ENCODE measurements at regions not wholly inside any gene's neighbourhood (a gene's known extent, or its start where the extent isn't known, plus 50 kb on each side); places are given as distances from the start of the nearest gene placed in this dataset.

DNA sequence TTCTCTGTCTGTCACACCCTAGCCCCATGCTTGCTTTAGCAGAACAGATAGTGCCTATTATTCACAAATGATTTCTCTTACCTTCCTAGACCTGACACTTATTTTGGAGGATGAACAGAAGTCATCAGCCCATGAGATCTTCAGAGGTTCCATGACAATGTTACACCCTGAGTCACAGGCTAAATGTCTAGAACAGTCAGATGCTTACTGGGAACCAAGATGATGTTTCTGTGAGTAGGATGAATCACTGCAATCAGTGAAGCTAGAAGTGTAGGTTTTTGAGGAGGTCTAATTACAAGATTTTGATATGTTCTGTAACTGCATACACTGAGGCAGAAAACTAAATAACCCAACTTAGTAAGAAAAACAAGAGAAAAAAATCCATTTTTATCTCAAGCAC is 123.0 kb upstream of the THUMPD2 start:
- intact Hi-C loops (cut with DNase I), result no loop called here
- TF ChIP-seq EP300 (IDR thresholded peaks at IDR 0.05), result no peak
- TF ChIP-seq, protein P1, sequence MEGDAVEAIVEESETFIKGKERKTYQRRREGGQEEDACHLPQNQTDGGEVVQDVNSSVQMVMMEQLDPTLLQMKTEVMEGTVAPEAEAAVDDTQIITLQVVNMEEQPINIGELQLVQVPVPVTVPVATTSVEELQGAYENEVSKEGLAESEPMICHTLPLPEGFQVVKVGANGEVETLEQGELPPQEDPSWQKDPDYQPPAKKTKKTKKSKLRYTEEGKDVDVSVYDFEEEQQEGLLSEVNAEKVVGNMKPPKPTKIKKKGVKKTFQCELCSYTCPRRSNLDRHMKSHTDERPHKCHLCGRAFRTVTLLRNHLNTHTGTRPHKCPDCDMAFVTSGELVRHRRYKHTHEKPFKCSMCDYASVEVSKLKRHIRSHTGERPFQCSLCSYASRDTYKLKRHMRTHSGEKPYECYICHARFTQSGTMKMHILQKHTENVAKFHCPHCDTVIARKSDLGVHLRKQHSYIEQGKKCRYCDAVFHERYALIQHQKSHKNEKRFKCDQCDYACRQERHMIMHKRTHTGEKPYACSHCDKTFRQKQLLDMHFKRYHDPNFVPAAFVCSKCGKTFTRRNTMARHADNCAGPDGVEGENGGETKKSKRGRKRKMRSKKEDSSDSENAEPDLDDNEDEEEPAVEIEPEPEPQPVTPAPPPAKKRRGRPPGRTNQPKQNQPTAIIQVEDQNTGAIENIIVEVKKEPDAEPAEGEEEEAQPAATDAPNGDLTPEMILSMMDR (IDR thresholded peaks at IDR 0.05), result no peak
- no peak for TF ChIP-seq POLR2AphosphoS5 (IDR thresholded peaks at IDR 0.05)
- TF ChIP-seq POLR2A (IDR thresholded peaks at IDR 0.05; ENCODE audit: low read depth), result no peak
- H3K4me1 ChIP-seq, result no peaks in the 10 kb centered on the region
- no peaks in the 10 kb centered on the region for H3K9me3 ChIP-seq
- no peaks in the 10 kb centered on the region for H3K36me3 ChIP-seq
- no peak overlapping the region for H3K27ac ChIP-seq (replicated peaks in 1 of 4)
- DNase-seq (ENCODE audit: extremely low spot score), result no peak
- H3K4me3 ChIP-seq, result no peak overlapping the region
- H3K27me3 ChIP-seq, result no peaks in the 10 kb centered on the region

DNA sequence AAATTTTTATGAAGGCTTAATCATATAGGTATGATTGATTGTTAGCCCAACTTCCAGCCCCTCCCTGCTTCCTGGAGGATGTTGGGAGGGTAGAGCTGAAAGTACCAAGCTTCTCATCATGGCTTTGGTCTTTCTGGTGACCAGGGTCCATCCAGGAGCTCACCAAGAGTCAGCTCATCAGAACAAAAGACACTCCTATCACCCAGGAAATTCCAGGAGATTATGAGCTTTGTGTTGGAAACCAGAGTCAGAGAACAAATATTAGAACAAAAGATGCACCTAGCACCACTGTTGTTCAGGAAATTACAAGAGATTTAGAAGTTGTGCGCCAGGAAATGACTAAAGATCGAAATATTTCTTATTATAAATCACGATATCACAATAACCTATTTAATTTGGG is 119.9 kb upstream of the THUMPD2 start:
- Histone ChIP-seq H3K36me3 (no peaks in the 10 kb centered on the region), H3K4me3 (no peak overlapping the region), H3K9me3 (no peaks in the 10 kb centered on the region), H3K4me1 (peaks cover 0 to 5% (median under 1%) of the 10 kb centered on the region in 4 donors), H3K27ac (replicated peaks in 1 of 4) (no peak overlapping the region), H3K27me3 (no peaks in the 10 kb centered on the region)
- DNase-seq (ENCODE audit: extremely low spot score), result no peak
- TF ChIP-seq POLR2A (IDR thresholded peaks at IDR 0.05; ENCODE audit: low read depth), result no peak
- TF ChIP-seq, protein P1 (IDR thresholded peaks at IDR 0.05), result no peak
- no peak for TF ChIP-seq EP300 (IDR thresholded peaks at IDR 0.05)
- no peak for TF ChIP-seq POLR2AphosphoS5 (IDR thresholded peaks at IDR 0.05)
- 89% methylated on average over 3 of the region's 3 CpGs for WGBS
- intact Hi-C loops (cut with DNase I), result no loop called here

DNA sequence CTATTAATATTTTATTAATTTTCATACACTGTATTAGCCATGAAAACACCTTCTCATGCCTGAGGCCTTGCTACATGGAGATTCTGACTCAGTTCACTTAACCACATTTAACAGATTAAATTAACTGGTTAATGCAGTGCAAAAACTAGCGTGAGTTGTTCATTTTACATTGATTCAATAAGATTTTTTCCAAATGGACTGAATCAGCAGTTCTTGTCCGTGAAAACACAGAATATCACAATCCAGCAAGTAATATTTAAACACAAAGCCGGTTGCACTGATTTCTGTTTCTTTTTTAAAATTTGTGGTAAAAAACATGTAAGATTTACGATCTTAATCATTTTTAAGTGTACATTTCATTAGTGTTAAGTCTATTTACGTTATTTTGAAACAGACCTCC is 118.2 kb upstream of the THUMPD2 start:
- Histone ChIP-seq H3K4me3 (no peak overlapping the region), H3K27me3 (no peaks in the 10 kb centered on the region), H3K27ac (replicated peaks in 1 of 4) (no peak overlapping the region), H3K9me3 (no peaks in the 10 kb centered on the region), H3K4me1 (peaks cover 0 to 10% (median 3%) of the 10 kb centered on the region in 4 donors), H3K36me3 (no peaks in the 10 kb centered on the region)
- no peak for DNase-seq (ENCODE audit: extremely low spot score)
- TF ChIP-seq, protein P1 (IDR thresholded peaks at IDR 0.05), result no peak
- no peak for TF ChIP-seq POLR2A (IDR thresholded peaks at IDR 0.05; ENCODE audit: low read depth)
- no peak for TF ChIP-seq EP300 (IDR thresholded peaks at IDR 0.05)
- TF ChIP-seq POLR2AphosphoS5 (IDR thresholded peaks at IDR 0.05), result no peak
- intact Hi-C loops (cut with DNase I), result no loop called here
- WGBS, result 92% methylated on average over 5 of the region's 5 CpGs

DNA sequence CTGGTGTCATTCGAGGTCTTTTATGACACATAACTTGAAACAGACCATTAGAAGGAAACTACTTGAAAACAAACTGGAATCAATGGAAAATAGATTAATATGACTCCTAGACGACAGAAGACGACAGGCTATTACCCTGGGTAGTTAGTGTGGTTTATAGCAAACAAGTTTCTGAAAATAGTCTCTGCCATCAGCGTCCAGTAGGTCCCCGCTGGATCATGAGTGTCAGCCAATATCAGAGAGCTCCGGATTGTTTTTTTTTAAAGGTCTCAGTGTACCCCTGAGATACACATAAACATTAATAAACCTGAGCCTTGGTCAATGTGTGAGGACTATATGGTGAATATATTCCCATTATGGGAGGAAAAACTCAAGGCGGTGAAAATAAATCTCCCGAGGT is 115.0 kb upstream of the THUMPD2 start:
- intact Hi-C loops (cut with DNase I), result no loop called here
- no peaks in the 10 kb centered on the region for H3K27me3 ChIP-seq
- WGBS, result 75% methylated on average over 8 of the region's 8 CpGs
- no peak overlapping the region for H3K4me3 ChIP-seq
- DNase-seq (ENCODE audit: extremely low spot score), result no peak
- no peaks in the 10 kb centered on the region for H3K36me3 ChIP-seq
- H3K27ac ChIP-seq (replicated peaks in 1 of 4), result peak overlapping the region in 1 of 4 donors; percentile 21
- no peaks in the 10 kb centered on the region for H3K9me3 ChIP-seq
- TF ChIP-seq EP300 (IDR thresholded peaks at IDR 0.05) (no peak), POLR2A (IDR thresholded peaks at IDR 0.05; ENCODE audit: low read depth) (no peak), POLR2AphosphoS5 (IDR thresholded peaks at IDR 0.05) (no peak)
- TF ChIP-seq, protein P1 (IDR thresholded peaks at IDR 0.05), result no peak
- peaks cover 0 to 27% (median 7%) of the 10 kb centered on the region in 4 donors for H3K4me1 ChIP-seq

DNA sequence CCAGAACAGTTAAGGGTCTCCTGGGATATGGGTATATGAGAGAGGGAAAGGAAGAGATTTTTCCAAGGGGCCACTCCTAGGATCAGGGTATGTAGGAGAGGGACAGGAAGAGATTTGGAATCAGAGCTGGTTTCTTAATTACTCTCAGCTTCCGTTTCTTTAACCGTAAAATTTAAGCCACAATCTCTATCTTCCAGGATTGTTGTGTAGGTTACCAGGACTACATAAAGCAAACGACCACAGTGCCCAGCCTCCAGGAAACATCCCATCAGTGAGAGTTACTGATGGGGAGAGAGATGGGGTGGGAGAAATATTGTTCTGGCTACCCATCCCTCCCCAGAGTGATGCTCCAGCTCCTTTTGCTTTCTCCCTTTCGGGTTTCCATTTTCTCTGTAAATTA is 114.6 kb upstream of the THUMPD2 start:
- 48% methylated on average over 4 of the region's 4 CpGs for WGBS

More for the DNA sequence above, 114.6 kb upstream of the THUMPD2 start:
- TF ChIP-seq EP300 (IDR thresholded peaks at IDR 0.05), result no peak
- TF ChIP-seq POLR2A (IDR thresholded peaks at IDR 0.05; ENCODE audit: low read depth), result no peak
- TF ChIP-seq POLR2AphosphoS5 (IDR thresholded peaks at IDR 0.05), result no peak
- TF ChIP-seq, protein P1 (IDR thresholded peaks at IDR 0.05), result no peak
- H3K4me3 ChIP-seq, result no peak overlapping the region
- no peaks in the 10 kb centered on the region for H3K27me3 ChIP-seq
- no peak for DNase-seq (ENCODE audit: extremely low spot score)
- H3K36me3 ChIP-seq, result no peaks in the 10 kb centered on the region
- no peaks in the 10 kb centered on the region for H3K9me3 ChIP-seq
- peak overlapping the region in 1 of 4 donors; percentile 21 for H3K27ac ChIP-seq (replicated peaks in 1 of 4)
- H3K4me1 ChIP-seq, result peaks cover 0 to 27% (median 7%) of the 10 kb centered on the region in 4 donors
- intact Hi-C loops (cut with DNase I), result no loop called here

Data from esophagus muscularis mucosa (tissue), 4 donors.